HEK293 (cell line): ENCODE measurements at regions not wholly inside any gene's neighbourhood (a gene's known extent, or its start where the extent isn't known, plus 50 kb on each side); places are given as distances from the start of the nearest gene placed in this dataset.

Source experiments
- CTCF ChIA-PET: fragments of 350-600 bp; formaldehyde crosslinking; extraction: SDS; loops from one replicate; lab custom pipeline; 2021; ENCODE audit warnings: antibody characterized with exemption; lab: Yijun Ruan, JAX
- POLR2A ChIA-PET: fragments of 300-600 bp; formaldehyde crosslinking; extraction: SDS; loops from one replicate; lab custom pipeline; 2020; ENCODE audit warnings: antibody characterized with exemption, inconsistent platforms; lab: Yijun Ruan, JAX
- H3K27ac ChIP-seq: fragments of 200-500 bp; sonication (Bioruptor generic); 2 replicates; pipeline ENCODE4 v1.5.1; 2014; ENCODE audit warnings: low read depth, low read length, control low read depth, inconsistent platforms; ENCODE audit errors: extremely low read depth
- H3K36me3 ChIP-seq, 2 experiments: fragments of 200-500 bp in 1 of 2; sonication (Bioruptor generic) in 1 of 2; 1 replicate in 1 of 2; 2 replicates in 1 of 2; pipeline ENCODE4 v1.5.1; 2014 to 2017; ENCODE audit warnings: inconsistent platforms in 2 of 2, low read length in 2 of 2; ENCODE audit not compliant: control insufficient read depth in 2 of 2, insufficient read depth in 1 of 2
- H3K4me1 ChIP-seq: fragments of 200-500 bp; sonication (Bioruptor generic); 2 replicates; pipeline ENCODE4 v1.5.1; 2014; ENCODE audit warnings: mild to moderate bottlenecking, low read length, inconsistent platforms; ENCODE audit not compliant: control insufficient read depth, insufficient read depth
- H3K4me3 ChIP-seq: 2 replicates; pipeline ENCODE4 v1.5.1; 2011; ENCODE audit warnings: low read depth, mild to moderate bottlenecking, control low read depth, low read length, moderate library complexity
- H3K9me3 ChIP-seq: fragments of 200-500 bp; sonication (Bioruptor generic); 2 replicates; pipeline ENCODE4 v1.5.1; 2014; ENCODE audit warnings: low read depth, low read length, inconsistent platforms; ENCODE audit not compliant: control insufficient read depth, insufficient read depth
- BCL11A ChIP-seq: fragments of 450-650 bp; formaldehyde crosslinking; IDR thresholded peaks from 2 replicates; pipeline ENCODE4 v1.5.1; 2016; ENCODE audit warnings: low read depth, missing biosample characterization, missing genetic modification characterization
- GFI1B ChIP-seq: fragments of 450-650 bp; formaldehyde crosslinking; IDR thresholded peaks from 2 replicates; pipeline ENCODE4 v1.5.1; 2016; ENCODE audit warnings: missing biosample characterization, missing genetic modification characterization
- GLI2 ChIP-seq: fragments of 450-650 bp; formaldehyde crosslinking; IDR thresholded peaks from 2 replicates; pipeline ENCODE4; 2017; ENCODE audit warnings: missing biosample characterization, missing genetic modification characterization, low read depth, borderline replicate concordance
- HOXD13 ChIP-seq: sonication (generic); formaldehyde crosslinking; IDR thresholded peaks from 2 replicates; pipeline ENCODE4 v1.8.0; 2022; ENCODE audit warnings: missing genetic modification reagents, borderline replicate concordance
- KLF10 ChIP-seq: fragments of 450-650 bp; IDR thresholded peaks from 2 replicates; pipeline ENCODE4 v1.5.1; 2018; ENCODE audit warnings: missing biosample characterization, mild to moderate bottlenecking, missing genetic modification characterization
- MEIS1 ChIP-seq: sonication (generic); formaldehyde crosslinking; IDR thresholded peaks from 2 replicates; pipeline ENCODE4 v1.8.1; 2022; ENCODE audit warnings: missing genetic modification reagents, mild to moderate bottlenecking, borderline replicate concordance
- OSR2 ChIP-seq: fragments of 450-650 bp; formaldehyde crosslinking; IDR thresholded peaks from 2 replicates; pipeline ENCODE4 v1.5.1; 2016; ENCODE audit warnings: missing biosample characterization, missing genetic modification characterization
- PRDM1 ChIP-seq: fragments of 450-650 bp; formaldehyde crosslinking; IDR thresholded peaks from 2 replicates; pipeline ENCODE4; 2016; ENCODE audit warnings: missing biosample characterization, missing genetic modification characterization
- TCF7L2 ChIP-seq: IDR thresholded peaks from 2 replicates; pipeline ENCODE4 v1.6.1; 2011; ENCODE audit warnings: low read depth, mild to moderate bottlenecking, inconsistent platforms, low read length, moderate library complexity, borderline replicate concordance
- ZBTB20 ChIP-seq: fragments of 450-650 bp; formaldehyde crosslinking; IDR thresholded peaks from 2 replicates; pipeline ENCODE4 v1.5.1; 2016; ENCODE audit warnings: missing biosample characterization, missing genetic modification characterization
- ZNF10 ChIP-seq: fragments of 450-650 bp; formaldehyde crosslinking; IDR thresholded peaks from 2 replicates; pipeline ENCODE4 v1.5.1; 2017; ENCODE audit warnings: missing biosample characterization, missing genetic modification characterization
- ZNF140 ChIP-seq: fragments of 450-650 bp; formaldehyde crosslinking; IDR thresholded peaks from 2 replicates; pipeline ENCODE4 v1.5.1; 2016; ENCODE audit warnings: missing biosample characterization, missing genetic modification characterization
- ZNF184 ChIP-seq: fragments of 450-650 bp; IDR thresholded peaks from 2 replicates; pipeline ENCODE4 v1.5.1; 2018; ENCODE audit warnings: missing biosample characterization, mild to moderate bottlenecking, missing genetic modification characterization
- ZNF19 ChIP-seq: fragments of 450-650 bp; formaldehyde crosslinking; IDR thresholded peaks from 2 replicates; pipeline ENCODE4; 2016; ENCODE audit warnings: missing biosample characterization, missing genetic modification characterization, low read depth
- ZNF2 ChIP-seq: fragments of 450-650 bp; formaldehyde crosslinking; IDR thresholded peaks from 2 replicates; pipeline ENCODE4 v1.5.1; 2016; ENCODE audit warnings: missing biosample characterization, missing genetic modification characterization
- ZNF292 ChIP-seq: fragments of 450-650 bp; formaldehyde crosslinking; IDR thresholded peaks from 2 replicates; pipeline ENCODE4 v1.5.1; 2016; ENCODE audit warnings: low read depth, missing biosample characterization, missing genetic modification characterization, borderline replicate concordance
- ZNF473 ChIP-seq: fragments of 450-650 bp; formaldehyde crosslinking; IDR thresholded peaks from 2 replicates; pipeline ENCODE4 v1.5.1; 2017; ENCODE audit warnings: missing biosample characterization, missing genetic modification characterization
- ZNF585B ChIP-seq: fragments of 450-650 bp; formaldehyde crosslinking; IDR thresholded peaks from 2 replicates; pipeline ENCODE4 v1.5.1; 2016; ENCODE audit warnings: missing biosample characterization, missing genetic modification characterization
- ZNF621 ChIP-seq: fragments of 450-650 bp; formaldehyde crosslinking; IDR thresholded peaks from 2 replicates; pipeline ENCODE4 v1.5.1; 2017; ENCODE audit warnings: missing biosample characterization, missing genetic modification characterization
- ZNF658 ChIP-seq: fragments of 450-650 bp; formaldehyde crosslinking; IDR thresholded peaks from 2 replicates; pipeline ENCODE4; 2016; ENCODE audit warnings: missing biosample characterization, missing genetic modification characterization
- ZNF747 ChIP-seq: fragments of 450-650 bp; formaldehyde crosslinking; IDR thresholded peaks from 2 replicates; pipeline ENCODE4 v1.5.1; 2016; ENCODE audit warnings: missing biosample characterization, missing genetic modification characterization
- ZNF785 ChIP-seq: fragments of 450-650 bp; formaldehyde crosslinking; IDR thresholded peaks from 2 replicates; pipeline ENCODE4 v1.5.1; 2016; ENCODE audit warnings: missing biosample characterization, missing genetic modification characterization
- ZNF830 ChIP-seq: fragments of 450-650 bp; IDR thresholded peaks from 2 replicates; pipeline ENCODE4 v1.5.0; 2018; ENCODE audit warnings: missing biosample characterization, missing genetic modification characterization, low read depth, mild to moderate bottlenecking, moderate library complexity
- ZNF837 ChIP-seq: fragments of 450-650 bp; formaldehyde crosslinking; IDR thresholded peaks from 2 replicates; pipeline ENCODE4 v1.5.1; 2016; ENCODE audit warnings: missing biosample characterization, missing genetic modification characterization
- ZSCAN30 ChIP-seq: fragments of 450-650 bp; IDR thresholded peaks from 2 replicates; pipeline ENCODE4 v1.5.1; 2018; ENCODE audit warnings: missing biosample characterization, mild to moderate bottlenecking, missing genetic modification characterization, moderate library complexity
- TF ChIP-seq, protein P1 (sequence below): fragments of 450-650 bp; formaldehyde crosslinking; IDR thresholded peaks from 2 replicates; pipeline ENCODE4 v1.5.1; 2016; ENCODE audit warnings: missing biosample characterization, missing genetic modification characterization
- TF ChIP-seq, protein P2 (sequence below): fragments of 450-650 bp; formaldehyde crosslinking; IDR thresholded peaks from 2 replicates; pipeline ENCODE4 v1.5.1; 2016; ENCODE audit warnings: missing biosample characterization, missing genetic modification characterization
- TF ChIP-seq, protein P3 (sequence below): fragments of 450-650 bp; formaldehyde crosslinking; IDR thresholded peaks from 2 replicates; pipeline ENCODE4 v1.5.1; 2016; ENCODE audit warnings: missing biosample characterization, missing genetic modification characterization
- TF ChIP-seq, protein P4 (sequence below): fragments of 450-650 bp; IDR thresholded peaks from 2 replicates; pipeline ENCODE4 v1.5.1; 2018; ENCODE audit warnings: missing biosample characterization, mild to moderate bottlenecking, missing genetic modification characterization
- TF ChIP-seq, protein P5 (sequence below): fragments of 450-650 bp; formaldehyde crosslinking; IDR thresholded peaks from 2 replicates; pipeline ENCODE4 v1.5.1; 2016; ENCODE audit warnings: missing biosample characterization, missing genetic modification characterization

DNA sequence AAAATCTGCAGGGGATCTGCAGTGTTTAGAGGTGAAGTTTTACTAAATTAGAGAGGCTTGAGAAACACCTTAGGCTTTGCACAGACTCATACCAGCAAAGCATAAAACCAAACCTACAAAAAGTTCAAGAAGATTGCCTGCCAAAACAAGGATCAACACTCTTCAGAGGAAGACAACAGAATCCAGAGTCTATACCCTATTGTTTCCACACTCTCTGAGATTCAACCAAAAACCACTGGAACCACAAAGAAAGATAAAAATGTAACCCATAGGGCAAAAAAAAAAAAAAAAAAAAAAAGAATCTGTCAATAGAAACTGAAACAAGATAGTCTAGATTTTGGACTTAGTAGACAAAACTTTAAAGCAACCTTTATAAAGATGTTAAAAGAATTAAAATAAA, 102.7 kb downstream of the ANKRD60 start:
- TF ChIP-seq ZSCAN30 (tag by site-specific recombination) (no peak), ZNF621 (tag by site-specific recombination) (no peak), MEIS1 (CRISPR knock-in tag) (no peak), KLF10 (tag by site-specific recombination) (no peak), ZNF184 (tag by site-specific recombination) (no peak), ZNF292 (tag by site-specific recombination) (no peak), GFI1B (tag by site-specific recombination) (no peak), ZNF747 (no peak), ZNF10 (tag by site-specific recombination) (no peak), ZNF19 (no peak), HOXD13 (CRISPR knock-in tag) (no peak), GLI2 (no peak), ZNF473 (tag by site-specific recombination) (no peak), ZNF658 (no peak), ZNF585B (tag by site-specific recombination) (no peak), TCF7L2 (no peak)
- TF ChIP-seq, protein P1, sequence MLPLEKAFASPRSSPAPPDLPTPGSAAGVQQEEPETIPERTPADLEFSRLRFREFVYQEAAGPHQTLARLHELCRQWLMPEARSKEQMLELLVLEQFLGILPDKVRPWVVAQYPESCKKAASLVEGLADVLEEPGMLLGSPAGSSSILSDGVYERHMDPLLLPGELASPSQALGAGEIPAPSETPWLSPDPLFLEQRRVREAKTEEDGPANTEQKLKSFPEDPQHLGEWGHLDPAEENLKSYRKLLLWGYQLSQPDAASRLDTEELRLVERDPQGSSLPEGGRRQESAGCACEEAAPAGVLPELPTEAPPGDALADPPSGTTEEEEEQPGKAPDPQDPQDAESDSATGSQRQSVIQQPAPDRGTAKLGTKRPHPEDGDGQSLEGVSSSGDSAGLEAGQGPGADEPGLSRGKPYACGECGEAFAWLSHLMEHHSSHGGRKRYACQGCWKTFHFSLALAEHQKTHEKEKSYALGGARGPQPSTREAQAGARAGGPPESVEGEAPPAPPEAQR (tag by site-specific recombination): no peak
- TF ChIP-seq, protein P2, sequence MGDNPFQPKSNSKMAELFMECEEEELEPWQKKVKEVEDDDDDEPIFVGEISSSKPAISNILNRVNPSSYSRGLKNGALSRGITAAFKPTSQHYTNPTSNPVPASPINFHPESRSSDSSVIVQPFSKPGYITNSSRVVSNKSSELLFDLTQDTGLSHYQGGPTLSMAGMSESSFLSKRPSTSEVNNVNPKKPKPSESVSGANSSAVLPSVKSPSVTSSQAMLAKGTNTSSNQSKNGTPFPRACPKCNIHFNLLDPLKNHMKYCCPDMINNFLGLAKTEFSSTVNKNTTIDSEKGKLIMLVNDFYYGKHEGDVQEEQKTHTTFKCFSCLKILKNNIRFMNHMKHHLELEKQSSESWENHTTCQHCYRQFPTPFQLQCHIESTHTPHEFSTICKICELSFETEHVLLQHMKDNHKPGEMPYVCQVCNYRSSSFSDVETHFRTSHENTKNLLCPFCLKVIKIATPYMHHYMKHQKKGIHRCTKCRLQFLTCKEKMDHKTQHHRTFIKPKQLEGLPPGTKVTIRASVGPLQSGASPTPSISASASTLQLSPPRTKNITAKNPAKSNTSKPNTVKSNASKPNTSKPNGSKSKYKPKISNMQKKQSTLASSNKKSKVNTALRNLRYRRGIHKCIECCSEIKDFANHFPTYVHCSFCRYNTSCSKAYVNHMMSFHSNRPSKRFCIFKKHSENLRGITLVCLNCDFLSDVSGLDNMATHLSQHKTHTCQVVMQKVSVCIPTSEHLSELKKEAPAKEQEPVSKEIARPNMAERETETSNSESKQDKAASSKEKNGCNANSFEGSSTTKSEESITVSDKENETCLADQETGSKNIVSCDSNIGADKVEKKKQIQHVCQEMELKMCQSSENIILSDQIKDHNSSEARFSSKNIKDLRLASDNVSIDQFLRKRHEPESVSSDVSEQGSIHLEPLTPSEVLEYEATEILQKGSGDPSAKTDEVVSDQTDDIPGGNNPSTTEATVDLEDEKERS (tag by site-specific recombination): no peak
- TF ChIP-seq, protein P3, sequence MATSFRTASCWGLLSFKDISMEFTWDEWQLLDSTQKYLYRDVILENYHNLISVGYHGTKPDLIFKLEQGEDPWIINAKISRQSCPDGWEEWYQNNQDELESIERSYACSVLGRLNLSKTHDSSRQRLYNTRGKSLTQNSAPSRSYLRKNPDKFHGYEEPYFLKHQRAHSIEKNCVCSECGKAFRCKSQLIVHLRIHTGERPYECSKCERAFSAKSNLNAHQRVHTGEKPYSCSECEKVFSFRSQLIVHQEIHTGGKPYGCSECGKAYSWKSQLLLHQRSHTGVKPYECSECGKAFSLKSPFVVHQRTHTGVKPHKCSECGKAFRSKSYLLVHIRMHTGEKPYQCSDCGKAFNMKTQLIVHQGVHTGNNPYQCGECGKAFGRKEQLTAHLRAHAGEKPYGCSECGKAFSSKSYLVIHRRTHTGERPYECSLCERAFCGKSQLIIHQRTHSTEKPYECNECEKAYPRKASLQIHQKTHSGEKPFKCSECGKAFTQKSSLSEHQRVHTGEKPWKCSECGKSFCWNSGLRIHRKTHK: no peak
- H3K4me3 ChIP-seq: no peak overlapping the region
- no peaks in the 10 kb centered on the region for H3K4me1 ChIP-seq
- no peak overlapping the region for H3K27ac ChIP-seq
- no peaks in the 10 kb centered on the region for H3K9me3 ChIP-seq
- H3K36me3 ChIP-seq: no peaks in the 10 kb centered on the region
- ChIA-PET CTCF (interaction anchor here (0.5 kb wide), 1 partner anchor 405 kb away, joined by 3 read pairs; no protein-coding TSS in a partner anchor), POLR2A (no interaction called here)

DNA sequence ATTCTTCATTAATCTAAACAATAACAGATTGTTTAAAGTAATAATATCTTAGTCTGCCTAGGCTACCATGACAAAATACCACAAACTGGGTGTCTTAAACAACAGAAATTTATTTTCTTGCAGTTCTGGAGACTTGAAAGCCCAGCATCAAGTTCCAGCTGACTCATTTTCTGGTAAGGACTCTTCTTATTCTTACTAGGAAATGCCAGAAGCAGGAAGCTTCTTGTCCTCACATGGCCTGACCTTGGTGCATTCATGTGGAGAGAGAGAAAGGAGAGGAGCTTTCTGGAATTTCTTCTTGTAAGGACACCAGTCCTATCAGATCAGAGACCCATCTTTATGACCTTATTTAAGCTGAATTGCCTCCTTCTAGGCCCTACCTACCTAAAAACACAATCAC, 110.5 kb downstream of the ANKRD60 start:
- Histone ChIP-seq H3K9me3 (no peaks in the 10 kb centered on the region), H3K27ac (no peak overlapping the region), H3K4me3 (no peak overlapping the region), H3K4me1 (no peaks in the 10 kb centered on the region), H3K36me3 (no peaks in the 10 kb centered on the region)
- POLR2A ChIA-PET: no interaction called here
- CTCF ChIA-PET: no interaction called here
- TF ChIP-seq ZNF837 (tag by site-specific recombination) (no peak), ZNF830 (tag by site-specific recombination) (no peak), PRDM1 (tag by site-specific recombination) (no peak), BCL11A (no peak), ZNF2 (tag by site-specific recombination) (no peak), OSR2 (tag by site-specific recombination) (no peak), ZNF621 (tag by site-specific recombination) (no peak), ZNF140 (tag by site-specific recombination) (no peak), ZNF785 (tag by site-specific recombination) (no peak), ZBTB20 (no peak)
- TF ChIP-seq, protein P4, sequence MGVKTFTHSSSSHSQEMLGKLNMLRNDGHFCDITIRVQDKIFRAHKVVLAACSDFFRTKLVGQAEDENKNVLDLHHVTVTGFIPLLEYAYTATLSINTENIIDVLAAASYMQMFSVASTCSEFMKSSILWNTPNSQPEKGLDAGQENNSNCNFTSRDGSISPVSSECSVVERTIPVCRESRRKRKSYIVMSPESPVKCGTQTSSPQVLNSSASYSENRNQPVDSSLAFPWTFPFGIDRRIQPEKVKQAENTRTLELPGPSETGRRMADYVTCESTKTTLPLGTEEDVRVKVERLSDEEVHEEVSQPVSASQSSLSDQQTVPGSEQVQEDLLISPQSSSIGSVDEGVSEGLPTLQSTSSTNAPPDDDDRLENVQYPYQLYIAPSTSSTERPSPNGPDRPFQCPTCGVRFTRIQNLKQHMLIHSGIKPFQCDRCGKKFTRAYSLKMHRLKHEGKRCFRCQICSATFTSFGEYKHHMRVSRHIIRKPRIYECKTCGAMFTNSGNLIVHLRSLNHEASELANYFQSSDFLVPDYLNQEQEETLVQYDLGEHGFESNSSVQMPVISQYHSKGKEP (tag by site-specific recombination): no peak
- TF ChIP-seq, protein P5, sequence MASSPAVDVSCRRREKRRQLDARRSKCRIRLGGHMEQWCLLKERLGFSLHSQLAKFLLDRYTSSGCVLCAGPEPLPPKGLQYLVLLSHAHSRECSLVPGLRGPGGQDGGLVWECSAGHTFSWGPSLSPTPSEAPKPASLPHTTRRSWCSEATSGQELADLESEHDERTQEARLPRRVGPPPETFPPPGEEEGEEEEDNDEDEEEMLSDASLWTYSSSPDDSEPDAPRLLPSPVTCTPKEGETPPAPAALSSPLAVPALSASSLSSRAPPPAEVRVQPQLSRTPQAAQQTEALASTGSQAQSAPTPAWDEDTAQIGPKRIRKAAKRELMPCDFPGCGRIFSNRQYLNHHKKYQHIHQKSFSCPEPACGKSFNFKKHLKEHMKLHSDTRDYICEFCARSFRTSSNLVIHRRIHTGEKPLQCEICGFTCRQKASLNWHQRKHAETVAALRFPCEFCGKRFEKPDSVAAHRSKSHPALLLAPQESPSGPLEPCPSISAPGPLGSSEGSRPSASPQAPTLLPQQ (tag by site-specific recombination): no peak
